Common myeloid progenitor, CD34-positive (primary cell): ENCODE measurements at regions not wholly inside any gene's neighbourhood (a gene's known extent, or its start where the extent isn't known, plus 50 kb on each side); places are given as distances from the start of the nearest gene placed in this dataset.

Source experiments
- CTCF ChIA-PET: fragments of 350-600 bp; sonication (Branson Sonifier 250); formaldehyde crosslinking; loops from one replicate; lab custom pipeline; 2021; ENCODE audit warnings: antibody characterized with exemption; lab: Charles Lee
- POLR2A ChIA-PET: fragments of 350-600 bp; sonication (Branson Sonifier 250); formaldehyde crosslinking; loops from one replicate; lab custom pipeline; 2021; ENCODE audit warnings: antibody characterized with exemption; lab: Charles Lee
- DNase-seq, 3 donors: peaks; one replicate each; pipeline versions ENCODE4 v3.0.0 to v3.0.0-alpha.2; 2013
- H3K27ac ChIP-seq, 2 experiments: 1 replicate in 1 of 2; 2 replicates in 1 of 2; pipeline ENCODE4 v1.7.0; 2013; ENCODE audit warnings: inconsistent platforms in 2 of 2, low read length in 2 of 2, mild to moderate bottlenecking in 2 of 2, low read depth in 1 of 2, moderate library complexity in 1 of 2; ENCODE audit not compliant: severe bottlenecking in 2 of 2, insufficient read depth in 1 of 2, poor library complexity in 1 of 2
- H3K27me3 ChIP-seq, 5 experiments: replicated peaks in 2 of 5; 1 replicate in 3 of 5; 2 replicates in 2 of 5; pipeline versions ENCODE4 v1.6.1 to v1.7.0; 2013; ENCODE audit warnings: low read length in 4 of 5, mild to moderate bottlenecking in 2 of 5, moderate library complexity in 2 of 5, inconsistent platforms in 1 of 5; ENCODE audit not compliant: insufficient read depth in 5 of 5, control insufficient read depth in 4 of 5
- H3K36me3 ChIP-seq, 4 experiments: 1 replicate in 2 of 4; 2 replicates in 2 of 4; pipeline versions ENCODE4 v1.6.1 to v1.7.0; 2013; ENCODE audit warnings: low read length in 3 of 4, control low read depth in 1 of 4, mild to moderate bottlenecking in 1 of 4; ENCODE audit not compliant: control insufficient read depth in 4 of 4, insufficient read depth in 4 of 4
- H3K4me1 ChIP-seq, 4 experiments: 1 replicate in 3 of 4; 2 replicates in 1 of 4; pipeline versions ENCODE4 v1.6.1 to v1.7.1; 2013; ENCODE audit warnings: low read length in 3 of 4, mild to moderate bottlenecking in 3 of 4, control low read depth in 1 of 4, inconsistent platforms in 1 of 4, moderate library complexity in 1 of 4; ENCODE audit not compliant: control insufficient read depth in 4 of 4, insufficient read depth in 4 of 4; ENCODE audit errors: control extremely low read depth in 1 of 4
- H3K4me3 ChIP-seq, 7 experiments: 1 replicate in 4 of 7; 2 replicates in 3 of 7; pipeline versions ENCODE4 v1.5.1 to v1.7.0; 2013; ENCODE audit warnings: mild to moderate bottlenecking in 7 of 7, low read length in 6 of 7, moderate library complexity in 6 of 7, inconsistent platforms in 2 of 7, low read depth in 2 of 7, control low read depth in 1 of 7; ENCODE audit not compliant: insufficient read depth in 4 of 7, control insufficient read depth in 1 of 7; ENCODE audit errors: extremely low read depth in 1 of 7
- H3K9me3 ChIP-seq, 5 experiments: 1 replicate in 4 of 5; 2 replicates in 1 of 5; pipeline versions ENCODE4 v1.6.1 to v1.7.1; 2013; ENCODE audit warnings: low read length in 4 of 5, mild to moderate bottlenecking in 2 of 5, inconsistent platforms in 1 of 5, low read depth in 1 of 5, moderate library complexity in 1 of 5; ENCODE audit not compliant: control insufficient read depth in 4 of 5, insufficient read depth in 2 of 5; ENCODE audit errors: control extremely low read depth in 1 of 5
- WGBS: methylation state at CpG from one replicate; pipeline ENCODE4 v1.1.5; 2013; ENCODE audit not compliant: insufficient coverage; 5-methylcytosine and 5-hydroxymethylcytosine counted together

GRCh38 chr1:226793620-226794276 is 54.7 kb upstream of the ITPKB start:
- WGBS, result 100% methylated on average over 2 of the region's 2 CpGs
- CTCF ChIA-PET, result interaction anchor here (0.6 to 2.1 kb wide), 5 partner anchors 29 to 246 kb away, joined by 3 to 5 read pairs (median 3); no protein-coding TSS in a partner anchor

GRCh38 chr1:226792368-226792767 is 53.3 kb upstream of the ITPKB start:
- CTCF ChIA-PET, result no interaction called here
- POLR2A ChIA-PET, result no interaction called here
- no CpG with 5 or more reads among the region's 1 CpG for WGBS
- no peak for DNase-seq
- no peaks in the 10 kb centered on the region for H3K9me3 ChIP-seq
- H3K27ac ChIP-seq, result no peak overlapping the region
- no peaks in the 10 kb centered on the region for H3K36me3 ChIP-seq
- H3K4me1 ChIP-seq, result no peaks in the 10 kb centered on the region
- no peak overlapping the region for H3K4me3 ChIP-seq
- H3K27me3 ChIP-seq, result no peaks in the 10 kb centered on the region

More at GRCh38 chr1:226793620-226794276, 54.7 kb upstream of the ITPKB start:
- POLR2A ChIA-PET, result no interaction called here
- no peak for DNase-seq
- Histone ChIP-seq H3K36me3 (no peaks in the 10 kb centered on the region), H3K27me3 (no peaks in the 10 kb centered on the region), H3K27ac (no peak overlapping the region), H3K4me1 (no peaks in the 10 kb centered on the region), H3K9me3 (no peaks in the 10 kb centered on the region), H3K4me3 (no peak overlapping the region)

- no peak for DNase-seq
- Histone ChIP-seq H3K36me3 (no peaks in the 10 kb centered on the region), H3K27me3 (no peaks in the 10 kb centered on the region), H3K4me1 (no peaks in the 10 kb centered on the region), H3K27ac (no peak overlapping the region), H3K4me3 (no peak overlapping the region), H3K9me3 (no peaks in the 10 kb centered on the region)
- ChIA-PET POLR2A (no interaction called here), CTCF (interaction anchor here (0.8 kb wide), 1 partner anchor 247 kb away, joined by 3 read pairs; no protein-coding TSS in a partner anchor)
- WGBS, result 100% methylated on average over 1 of the region's 6 CpGs
Observed at GRCh38 chr1:226790545-226791181, 51.6 kb upstream of the ITPKB start.

DNA sequence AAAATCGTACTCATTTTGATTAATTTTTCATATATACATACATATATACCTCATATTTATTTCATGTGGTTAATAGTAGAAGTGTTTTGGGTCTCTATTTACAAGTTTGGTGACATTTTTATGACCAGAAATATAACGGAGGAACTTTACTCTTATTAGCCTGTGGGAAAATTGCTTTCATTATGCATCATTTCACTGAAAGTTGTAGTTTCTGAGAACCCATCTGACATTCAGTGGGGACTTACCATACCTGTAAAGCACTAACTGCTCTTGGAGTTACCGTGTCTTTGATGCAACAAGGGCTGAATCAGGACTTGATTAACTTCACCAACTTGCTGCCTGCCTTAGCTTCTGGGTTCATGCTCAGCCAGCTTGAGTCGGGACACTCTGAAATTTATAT is 49.9 kb upstream of the ITPKB start:
- WGBS, result 100% methylated on average over 1 of the region's 4 CpGs
- no peaks in the 10 kb centered on the region for H3K36me3 ChIP-seq
- no peaks in the 10 kb centered on the region for H3K4me1 ChIP-seq
- H3K27me3 ChIP-seq, result no peaks in the 10 kb centered on the region
- H3K27ac ChIP-seq, result no peak overlapping the region
- ChIA-PET POLR2A (no interaction called here), CTCF (no interaction called here)
- no peak overlapping the region for H3K4me3 ChIP-seq
- no peaks in the 10 kb centered on the region for H3K9me3 ChIP-seq
- DNase-seq, result no peak
